ENCODE measurements at regions not wholly inside any gene's neighbourhood (a gene's known extent, or its start where the extent isn't known, plus 50 kb on each side); places are given as distances from the start of the nearest gene placed in this dataset.

GRCh38 chr19:30085394-30085793 is 143.4 kb downstream of the URI1 start:
- TF ChIP-seq CTCF (conservative IDR thresholded peaks at IDR 0.05; ENCODE audit: low read depth, low read length) (peak; percentile 36), EZH2 (IDR thresholded peaks at IDR 0.05; ENCODE audit: borderline replicate concordance, low read depth, low read length, poor library complexity, severe bottlenecking) (no peak)
